NT2/D1 (cell line): ENCODE measurements at regions not wholly inside any gene's neighbourhood (a gene's known extent, or its start where the extent isn't known, plus 50 kb on each side); places are given as distances from the start of the nearest gene placed in this dataset.
"Not testable (repeated sequence)": the region's sequence is repeated elsewhere in the genome, so short reads cannot be mapped to it uniquely, and the experiment has no call there.

ENCODE experiments used
- DNase-seq: peaks from one replicate; pipeline ENCODE4 v3.0.0-alpha.2; 2011; ENCODE audit warnings: low read depth, low spot score
- H3K27me3 ChIP-seq: 2 replicates; pipeline ENCODE4 v1.6.0; 2011; ENCODE audit warnings: mild to moderate bottlenecking; ENCODE audit not compliant: insufficient read length, insufficient read depth
- H3K36me3 ChIP-seq: 2 replicates; pipeline ENCODE4 v1.6.1; 2011; ENCODE audit warnings: mild to moderate bottlenecking, low read length, mixed read lengths; ENCODE audit not compliant: insufficient read depth, insufficient read length
- H3K4me1 ChIP-seq: 2 replicates; pipeline ENCODE4 v1.5.1; 2011; ENCODE audit not compliant: insufficient read depth, insufficient read length
- H3K4me3 ChIP-seq: 2 replicates; pipeline ENCODE4 v1.5.1; 2011; ENCODE audit warnings: low read depth; ENCODE audit not compliant: insufficient read length
- H3K9ac ChIP-seq: 2 replicates; pipeline ENCODE4 v1.6.0; 2011; ENCODE audit warnings: low read depth; ENCODE audit not compliant: insufficient read length
- H3K9me3 ChIP-seq: 2 replicates; pipeline ENCODE4 v1.5.1; 2011; ENCODE audit warnings: mild to moderate bottlenecking, low read length; ENCODE audit not compliant: insufficient read depth
- SUZ12 ChIP-seq: IDR thresholded peaks from 2 replicates; pipeline ENCODE4 v1.6.1; 2011; ENCODE audit not compliant: insufficient read length, insufficient read depth; ENCODE audit errors: extremely low read depth
- YY1 ChIP-seq: IDR thresholded peaks from 2 replicates; pipeline ENCODE4 v1.6.1; 2011; ENCODE audit not compliant: insufficient read length, insufficient read depth
- ZNF274 ChIP-seq: IDR thresholded peaks from 2 replicates; pipeline ENCODE4 v1.6.1; 2011; ENCODE audit warnings: mild to moderate bottlenecking, low read depth, low read length

DNA sequence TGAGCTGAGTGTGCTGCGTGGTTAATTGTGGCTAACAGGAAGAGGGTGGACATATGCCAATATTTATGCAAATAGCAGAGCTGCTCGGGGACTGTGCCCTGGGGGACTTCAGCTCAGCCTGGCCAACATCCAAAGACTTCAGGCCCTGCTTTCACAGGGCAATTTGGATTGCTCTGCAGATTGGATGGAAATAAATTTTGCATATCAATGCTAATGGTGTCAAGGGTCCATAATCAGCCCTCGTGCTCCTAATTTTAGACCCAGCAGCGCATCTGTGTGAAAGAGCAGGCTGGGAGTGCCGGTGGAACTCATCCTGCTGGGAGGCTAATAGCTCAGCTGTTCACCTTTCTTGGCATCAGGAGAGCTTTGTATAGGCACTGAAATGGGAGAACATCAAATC lies 270.1 kb downstream of the TCERG1L start:
- Histone ChIP-seq H3K9ac (no peak overlapping the region), H3K9me3 (peaks cover 13% of the 10 kb centered on the region; the same call in 1 of the 2 replicates), H3K4me3 (no peak overlapping the region), H3K27me3 (peaks cover 36% of the 10 kb centered on the region), H3K4me1 (peaks cover 2% of the 10 kb centered on the region), H3K36me3 (no peaks in the 10 kb centered on the region)
- no peak for DNase-seq
- TF ChIP-seq YY1 (no peak), SUZ12 (no peak), ZNF274 (no peak)

- peaks cover 39% of the 10 kb centered on the region for H3K27me3 ChIP-seq
- not testable (repeated sequence) for H3K4me3 ChIP-seq, H3K36me3 ChIP-seq, H3K4me1 ChIP-seq, DNase-seq, H3K9ac ChIP-seq
- peaks cover 14% of the 10 kb centered on the region; the same call in 1 of the 2 replicates for H3K9me3 ChIP-seq
These were observed 269.5 kb downstream of the TCERG1L start for GRCh38 chr10:131042015-131042414.
